GM19193 (cell line): ENCODE measurements at regions not wholly inside any gene's neighbourhood (a gene's known extent, or its start where the extent isn't known, plus 50 kb on each side); places are given as distances from the start of the nearest gene placed in this dataset.

ENCODE experiments used
- POLR2A ChIP-seq: IDR thresholded peaks from 4 replicates; pipeline ENCODE4 v1.6.1; 2011; ENCODE audit not compliant: insufficient read depth, insufficient read length; ENCODE audit errors: extremely low read depth

- no peak for TF ChIP-seq POLR2A
Measured at GRCh38 chr3:168844894-168845482, 749.3 kb upstream of the GOLIM4 start.

- no peak for TF ChIP-seq POLR2A
Measured at GRCh38 chr3:168844472-168844871, 748.7 kb upstream of the GOLIM4 start.

GRCh38 chr3:168843481-168843880, 747.8 kb upstream of the GOLIM4 start:
- no peak for TF ChIP-seq POLR2A

GRCh38 chr3:168839653-168840052, 743.9 kb upstream of the GOLIM4 start:
- TF ChIP-seq POLR2A, result no peak

GRCh38 chr3:168834558-168834957, 738.8 kb upstream of the GOLIM4 start:
- no peak for TF ChIP-seq POLR2A

GRCh38 chr3:168828943-168829342, 733.2 kb upstream of the GOLIM4 start:
- no peak for TF ChIP-seq POLR2A

GRCh38 chr3:168828536-168828935, 732.8 kb upstream of the GOLIM4 start:
- TF ChIP-seq POLR2A, result no peak

- TF ChIP-seq POLR2A, result no peak
Measured at GRCh38 chr3:168828014-168828413, 732.3 kb upstream of the GOLIM4 start.

GRCh38 chr3:168824107-168824506, 728.4 kb upstream of the GOLIM4 start:
- TF ChIP-seq POLR2A, result no peak

- TF ChIP-seq POLR2A, result no peak
Measured at GRCh38 chr3:168823466-168823865, 727.7 kb upstream of the GOLIM4 start.

GRCh38 chr3:168820810-168821415, 725.2 kb upstream of the GOLIM4 start:
- TF ChIP-seq POLR2A, result no peak

- no peak for TF ChIP-seq POLR2A
Measured at GRCh38 chr3:168817177-168817576, 721.5 kb upstream of the GOLIM4 start.

GRCh38 chr3:168815946-168816345, 720.2 kb upstream of the GOLIM4 start:
- no peak for TF ChIP-seq POLR2A

- TF ChIP-seq POLR2A, result no peak
Measured at GRCh38 chr3:168813225-168813802, 717.6 kb upstream of the GOLIM4 start.

GRCh38 chr3:168812234-168812633, 716.5 kb upstream of the GOLIM4 start:
- TF ChIP-seq POLR2A, result no peak

- no peak for TF ChIP-seq POLR2A
Measured at GRCh38 chr3:168808596-168808995, 712.9 kb upstream of the GOLIM4 start.

GRCh38 chr3:168807448-168807847, 711.7 kb upstream of the GOLIM4 start:
- no peak for TF ChIP-seq POLR2A

- no peak for TF ChIP-seq POLR2A
Measured at GRCh38 chr3:168806871-168807270, 711.1 kb upstream of the GOLIM4 start.

- TF ChIP-seq POLR2A, result no peak
Measured at GRCh38 chr3:168803536-168803935, 707.8 kb upstream of the GOLIM4 start.
